MM.1S (cell line): ENCODE measurements at regions not wholly inside any gene's neighbourhood (a gene's known extent, or its start where the extent isn't known, plus 50 kb on each side); places are given as distances from the start of the nearest gene placed in this dataset.

Experiments
- DNase-seq: peaks from one replicate; pipeline ENCODE4 v3.0.0-alpha.2; 2015
- H2AFZ ChIP-seq: fragments of 300-600 bp; sonication (generic); 2 replicates; pipeline ENCODE4 v1.6.0; 2016; ENCODE audit warnings: antibody characterized with exemption, low read length
- H3F3A ChIP-seq: fragments of 300-600 bp; sonication (generic); 2 replicates; pipeline ENCODE4 v1.6.1; 2016; ENCODE audit warnings: mild to moderate bottlenecking, antibody characterized with exemption, low read length, moderate library complexity, mixed read lengths; ENCODE audit not compliant: insufficient read depth
- H3K27ac ChIP-seq: fragments of 300-600 bp; sonication (generic); 2 replicates; pipeline ENCODE4 v1.5.1; 2016; ENCODE audit warnings: mild to moderate bottlenecking, low read length
- H3K27me3 ChIP-seq: fragments of 300-600 bp; sonication (generic); replicated peaks from 2 replicates; pipeline ENCODE4 v1.6.0; 2016; ENCODE audit warnings: low read length; ENCODE audit not compliant: insufficient read depth
- H3K36me3 ChIP-seq: fragments of 300-600 bp; sonication (generic); replicated peaks from 2 replicates; pipeline ENCODE4 v1.6.1; 2016; ENCODE audit warnings: mild to moderate bottlenecking, low read length, mixed read lengths; ENCODE audit not compliant: insufficient read depth
- H3K4me1 ChIP-seq: fragments of 300-600 bp; sonication (generic); 2 replicates; pipeline ENCODE4 v1.6.1; 2016; ENCODE audit warnings: low read length, mixed read lengths
- H3K4me2 ChIP-seq: fragments of 300-600 bp; sonication (generic); 2 replicates; pipeline ENCODE4 v1.6.0; 2016; ENCODE audit warnings: low read depth, low read length
- H3K4me3 ChIP-seq: fragments of 300-600 bp; sonication (generic); 2 replicates; pipeline ENCODE4 v1.5.1; 2016; ENCODE audit warnings: low read length, mixed read lengths
- H3K79me2 ChIP-seq: fragments of 300-600 bp; sonication (generic); 2 replicates; pipeline ENCODE4 v1.6.1; 2016; ENCODE audit warnings: mixed run types, low read length, mixed read lengths
- H3K9ac ChIP-seq: fragments of 300-600 bp; sonication (generic); 2 replicates; pipeline ENCODE4 v1.6.1; 2016; ENCODE audit warnings: low read length, mixed read lengths
- H3K9me2 ChIP-seq: fragments of 300-600 bp; sonication (generic); replicated peaks from 2 replicates; pipeline ENCODE4 v1.6.1; 2016; ENCODE audit warnings: mild to moderate bottlenecking, low read length, mixed read lengths; ENCODE audit not compliant: insufficient read depth
- H3K9me3 ChIP-seq: fragments of 300-600 bp; sonication (generic); replicated peaks from 2 replicates; pipeline ENCODE4 v1.6.1; 2016; ENCODE audit warnings: mild to moderate bottlenecking, low read length, mixed read lengths; ENCODE audit not compliant: insufficient read depth
- H4K20me1 ChIP-seq: fragments of 300-600 bp; sonication (generic); 2 replicates; pipeline ENCODE4 v1.6.1; 2016; ENCODE audit warnings: mild to moderate bottlenecking, low read length, moderate library complexity, mixed read lengths; ENCODE audit not compliant: insufficient read depth
- CTCF ChIP-seq: fragments of 300-600 bp; sonication (generic); IDR thresholded peaks from 2 replicates; pipeline ENCODE4 v1.5.1; 2016; ENCODE audit warnings: antibody characterized with exemption, low read length, mixed read lengths
- EZH2 ChIP-seq: fragments of 300-600 bp; sonication (generic); optimal IDR thresholded peaks from 2 replicates; pipeline ENCODE3; 2017; ENCODE audit warnings: low read depth, mild to moderate bottlenecking, antibody characterized with exemption, low read length, mixed read lengths
- EZH2phosphoT487 ChIP-seq: fragments of 300-600 bp; sonication (generic); IDR thresholded peaks from 2 replicates; pipeline ENCODE4 v1.6.1; 2018; ENCODE audit warnings: antibody characterized with exemption, low read length

GRCh38 chr3:8451696-8452095 is 49.9 kb upstream of the LMCD1 start:
- no peaks in the 10 kb centered on the region for H3K36me3 ChIP-seq
- H3K4me3 ChIP-seq, result no peak overlapping the region
- no peak overlapping the region for H3K9ac ChIP-seq
- no peak overlapping the region for H3K4me2 ChIP-seq
- no peaks in the 10 kb centered on the region for H3K79me2 ChIP-seq
- H3K27ac ChIP-seq, result no peak overlapping the region
- no peak for DNase-seq
- H2AFZ ChIP-seq, result no peak overlapping the region
- no peaks in the 10 kb centered on the region for H3F3A ChIP-seq
- H3K27me3 ChIP-seq, result no peaks in the 10 kb centered on the region
- TF ChIP-seq EZH2phosphoT487 (no peak), CTCF (no peak), EZH2 (no peak)
- H3K9me2 ChIP-seq, result no peaks in the 10 kb centered on the region
- H4K20me1 ChIP-seq, result no peaks in the 10 kb centered on the region
- no peaks in the 10 kb centered on the region for H3K9me3 ChIP-seq
- no peaks in the 10 kb centered on the region for H3K4me1 ChIP-seq
